ENCODE measurements at regions not wholly inside any gene's neighbourhood (a gene's known extent, or its start where the extent isn't known, plus 50 kb on each side); places are given as distances from the start of the nearest gene placed in this dataset.

GRCh38 chr4:138953961-138954371, 61.6 kb upstream of the NOCT start:
- intact Hi-C loops (cut with DNase I) = no loop called here
- DNase-seq (ENCODE audit: extremely low spot score) = no peak
- peak overlapping the region in 1 of 4 donors; percentile 59 for H3K27ac ChIP-seq (replicated peaks in 1 of 4)

GRCh38 chr4:138952411-138952810, 63.2 kb upstream of the NOCT start:
- no peaks in the 10 kb centered on the region for H3K9me3 ChIP-seq
- intact Hi-C loops (cut with DNase I) = no loop called here
- no peak overlapping the region for H3K4me3 ChIP-seq
- no peaks in the 10 kb centered on the region for H3K27me3 ChIP-seq
- H3K4me1 ChIP-seq = peaks cover 4 to 10% (median 7%) of the 10 kb centered on the region in 4 donors
- H3K36me3 ChIP-seq = no peaks in the 10 kb centered on the region
- no peak for DNase-seq (ENCODE audit: extremely low spot score)
- TF ChIP-seq CTCF (IDR thresholded peaks at IDR 0.05) (no peak), EP300 (IDR thresholded peaks at IDR 0.05) (no peak), POLR2A (IDR thresholded peaks at IDR 0.05; ENCODE audit: low read depth) (no peak)
- no peak overlapping the region for H3K27ac ChIP-seq (replicated peaks in 1 of 4)

More at GRCh38 chr4:138953961-138954371, 61.6 kb upstream of the NOCT start:
- H3K4me1 ChIP-seq = peaks cover 4 to 10% (median 7%) of the 10 kb centered on the region in 4 donors
- 2% methylated on average over 2 of the region's 2 CpGs for WGBS
- no peaks in the 10 kb centered on the region for H3K9me3 ChIP-seq
- no peak overlapping the region for H3K4me3 ChIP-seq
- TF ChIP-seq POLR2AphosphoS5 (IDR thresholded peaks at IDR 0.05) (no peak), CTCF (IDR thresholded peaks at IDR 0.05) (no peak), POLR2A (IDR thresholded peaks at IDR 0.05; ENCODE audit: low read depth) (no peak), EP300 (IDR thresholded peaks at IDR 0.05) (no peak)
- no peaks in the 10 kb centered on the region for H3K27me3 ChIP-seq
- no peaks in the 10 kb centered on the region for H3K36me3 ChIP-seq

GRCh38 chr4:138951764-138952163, 63.8 kb upstream of the NOCT start:
- 91% methylated on average over 1 of the region's 1 CpG for WGBS
- no peaks in the 10 kb centered on the region for H3K36me3 ChIP-seq
- intact Hi-C loops (cut with DNase I) = no loop called here

GRCh38 chr4:138949866-138950265, 65.7 kb upstream of the NOCT start:
- DNase-seq (ENCODE audit: extremely low spot score) = no peak
- Histone ChIP-seq H3K4me3 (no peak overlapping the region), H3K27ac (replicated peaks in 1 of 4) (no peak overlapping the region), H3K36me3 (no peaks in the 10 kb centered on the region), H3K27me3 (no peaks in the 10 kb centered on the region), H3K4me1 (peaks cover 4 to 10% (median 7%) of the 10 kb centered on the region in 4 donors), H3K9me3 (no peaks in the 10 kb centered on the region)
- intact Hi-C loops (cut with DNase I) = no loop called here
- WGBS = 73% methylated on average over 4 of the region's 4 CpGs
- TF ChIP-seq POLR2A (IDR thresholded peaks at IDR 0.05; ENCODE audit: low read depth) = no peak
- no peak for TF ChIP-seq EP300 (IDR thresholded peaks at IDR 0.05)
- TF ChIP-seq CTCF (IDR thresholded peaks at IDR 0.05) = no peak
- no peak for TF ChIP-seq POLR2AphosphoS5 (IDR thresholded peaks at IDR 0.05)

More at GRCh38 chr4:138951764-138952163, 63.8 kb upstream of the NOCT start:
- H3K9me3 ChIP-seq = no peaks in the 10 kb centered on the region
- DNase-seq (ENCODE audit: extremely low spot score) = no peak
- no peak overlapping the region for H3K4me3 ChIP-seq
- no peak for TF ChIP-seq POLR2AphosphoS5 (IDR thresholded peaks at IDR 0.05)
- no peak for TF ChIP-seq EP300 (IDR thresholded peaks at IDR 0.05)
- H3K4me1 ChIP-seq = peaks cover 4 to 10% (median 7%) of the 10 kb centered on the region in 4 donors
- no peak overlapping the region for H3K27ac ChIP-seq (replicated peaks in 1 of 4)
- H3K27me3 ChIP-seq = no peaks in the 10 kb centered on the region

GRCh38 chr4:138948918-138949317, 66.7 kb upstream of the NOCT start:
- 82% methylated on average over 2 of the region's 2 CpGs for WGBS
- Histone ChIP-seq H3K27ac (replicated peaks in 1 of 4) (no peak overlapping the region), H3K36me3 (no peaks in the 10 kb centered on the region), H3K9me3 (no peaks in the 10 kb centered on the region), H3K27me3 (no peaks in the 10 kb centered on the region), H3K4me3 (no peak overlapping the region), H3K4me1 (peaks cover 0 to 4% (median 2%) of the 10 kb centered on the region in 4 donors)
- no peak for DNase-seq (ENCODE audit: extremely low spot score)
- intact Hi-C loops (cut with DNase I) = no loop called here
- TF ChIP-seq EP300 (IDR thresholded peaks at IDR 0.05) (no peak), POLR2AphosphoS5 (IDR thresholded peaks at IDR 0.05) (no peak), CTCF (IDR thresholded peaks at IDR 0.05) (no peak), POLR2A (IDR thresholded peaks at IDR 0.05; ENCODE audit: low read depth) (no peak)

Data from esophagus muscularis mucosa (tissue), 4 donors.